Stomach (tissue), 8 donors: ENCODE measurements at regions not wholly inside any gene's neighbourhood (a gene's known extent, or its start where the extent isn't known, plus 50 kb on each side); places are given as distances from the start of the nearest gene placed in this dataset.

Experiments
- DNase-seq, 2 donors: peaks; one replicate each; pipeline versions ENCODE4 v3.0.0 to v3.0.0-alpha.2; 2013 to 2019
- H3K27ac ChIP-seq, 5 donors: fragments of 200-600 bp in 4 of 5; sonication (generic) in 4 of 5; one replicate each; pipeline ENCODE4 v1.5.1; 2013 to 2019; ENCODE audit warnings: mild to moderate bottlenecking in 1 of 5, moderate library complexity in 1 of 5
- H3K27me3 ChIP-seq, 3 donors: fragments of 200-600 bp; sonication (generic); one replicate each; pipeline ENCODE4 v1.5.1; 2017 to 2019; ENCODE audit warnings: mixed run types in 1 of 3
- H3K36me3 ChIP-seq, 4 donors: fragments of 200-600 bp; sonication (generic); 1 replicate in 3 of 4; 2 replicates in 1 of 4; pipeline ENCODE4 v1.5.1; 2016 to 2019
- H3K4me1 ChIP-seq, 4 donors: fragments of 200-600 bp; sonication (generic); one replicate each; pipeline ENCODE4 v1.5.1; 2016 to 2019
- H3K4me3 ChIP-seq, 4 donors: fragments of 200-600 bp; sonication (generic) in 3 of 4; one replicate each; pipeline ENCODE4 v1.5.1; 2016 to 2019; ENCODE audit warnings: mild to moderate bottlenecking in 1 of 4
- H3K9me3 ChIP-seq, 4 donors: fragments of 200-600 bp; sonication (generic); one replicate each; pipeline ENCODE4 v1.5.1; 2016 to 2019
- EP300 ChIP-seq: sonication (generic); formaldehyde crosslinking; IDR thresholded peaks from one replicate; pipeline ENCODE4 v1.6.1; 2017; ENCODE audit warnings: antibody characterized with exemption
- POLR2A ChIP-seq, 4 donors: fragments of 450-650 bp; IDR thresholded peaks; one replicate each; pipeline ENCODE4 v1.6.1; 2016; ENCODE audit warnings: antibody characterized with exemption in 4 of 4, control low read depth in 2 of 4, mild to moderate bottlenecking in 1 of 4, moderate library complexity in 1 of 4
- POLR2AphosphoS5 ChIP-seq, 3 donors: sonication (generic); formaldehyde crosslinking; IDR thresholded peaks; one replicate each; pipeline ENCODE4 v1.6.1; 2016; ENCODE audit warnings: antibody characterized with exemption in 3 of 3
- WGBS, 5 donors: extraction: QIAGEN DNeasy Blood & Tissue Kit in 3 of 5; methylation state at CpG; one replicate each; pipeline versions ENCODE4 v1.1.5 to v1.1.7; 2013 to 2018; 5-methylcytosine and 5-hydroxymethylcytosine counted together
- intact Hi-C: fragments of 100-400 bp; cut with DNase I; formaldehyde crosslinking; loops from one replicate; pipeline ENCODE4 v1.15.1; 2023; ENCODE audit warnings: low total_unique reads
- TF ChIP-seq, protein P1 (sequence below), 7 experiments: fragments of 450-650 bp in 4 of 7; fragments of 200-600 bp in 3 of 7; sonication (generic) in 3 of 7; IDR thresholded peaks; one replicate each; pipeline ENCODE4 v1.5.1; 2016 to 2019; ENCODE audit warnings: antibody characterized with exemption in 7 of 7, control low read depth in 2 of 7, mild to moderate bottlenecking in 1 of 7
- donor health status: healthy with polysubstance abuse.
- donor health status: Bipolar disorder and iron deficiency.
- donor health status: healthy.

DNA sequence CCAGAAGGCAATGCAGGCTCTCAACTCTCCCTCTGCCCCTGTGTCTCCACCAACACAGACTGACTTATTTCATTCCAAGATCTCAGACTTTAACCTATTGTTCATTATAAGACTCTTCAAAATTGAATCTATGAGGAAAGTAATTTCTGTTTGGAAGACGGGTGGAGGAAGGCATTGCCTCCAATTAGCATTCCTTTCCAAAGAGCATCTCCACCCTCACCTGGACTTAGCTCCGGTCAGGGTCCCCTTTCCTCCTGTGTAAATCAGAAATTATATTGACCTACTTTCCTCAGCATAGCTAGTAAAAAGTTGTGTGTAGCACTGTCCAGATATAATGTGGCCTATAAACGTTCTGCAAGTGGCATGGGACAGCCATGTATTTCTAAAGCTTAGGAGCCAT lies 230.4 kb upstream of the ACVR2A start:
- Histone ChIP-seq H3K4me3 (no peak overlapping the region), H3K27me3 (no peaks in the 10 kb centered on the region), H3K4me1 (no peaks in the 10 kb centered on the region), H3K36me3 (no peaks in the 10 kb centered on the region), H3K9me3 (no peaks in the 10 kb centered on the region), H3K27ac (no peak overlapping the region)
- TF ChIP-seq POLR2A (IDR thresholded peaks at IDR 0.05), result no peak
- no peak for TF ChIP-seq POLR2AphosphoS5 (IDR thresholded peaks at IDR 0.05)
- TF ChIP-seq, protein P1, sequence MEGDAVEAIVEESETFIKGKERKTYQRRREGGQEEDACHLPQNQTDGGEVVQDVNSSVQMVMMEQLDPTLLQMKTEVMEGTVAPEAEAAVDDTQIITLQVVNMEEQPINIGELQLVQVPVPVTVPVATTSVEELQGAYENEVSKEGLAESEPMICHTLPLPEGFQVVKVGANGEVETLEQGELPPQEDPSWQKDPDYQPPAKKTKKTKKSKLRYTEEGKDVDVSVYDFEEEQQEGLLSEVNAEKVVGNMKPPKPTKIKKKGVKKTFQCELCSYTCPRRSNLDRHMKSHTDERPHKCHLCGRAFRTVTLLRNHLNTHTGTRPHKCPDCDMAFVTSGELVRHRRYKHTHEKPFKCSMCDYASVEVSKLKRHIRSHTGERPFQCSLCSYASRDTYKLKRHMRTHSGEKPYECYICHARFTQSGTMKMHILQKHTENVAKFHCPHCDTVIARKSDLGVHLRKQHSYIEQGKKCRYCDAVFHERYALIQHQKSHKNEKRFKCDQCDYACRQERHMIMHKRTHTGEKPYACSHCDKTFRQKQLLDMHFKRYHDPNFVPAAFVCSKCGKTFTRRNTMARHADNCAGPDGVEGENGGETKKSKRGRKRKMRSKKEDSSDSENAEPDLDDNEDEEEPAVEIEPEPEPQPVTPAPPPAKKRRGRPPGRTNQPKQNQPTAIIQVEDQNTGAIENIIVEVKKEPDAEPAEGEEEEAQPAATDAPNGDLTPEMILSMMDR (IDR thresholded peaks at IDR 0.05), result no peak
- no peak for TF ChIP-seq EP300
- 49 to 65% (median 60%) methylated on average over 3 of the region's 3 CpGs for WGBS, 5 donors
- intact Hi-C loops, result no loop called here
- DNase-seq, result no peak

DNA sequence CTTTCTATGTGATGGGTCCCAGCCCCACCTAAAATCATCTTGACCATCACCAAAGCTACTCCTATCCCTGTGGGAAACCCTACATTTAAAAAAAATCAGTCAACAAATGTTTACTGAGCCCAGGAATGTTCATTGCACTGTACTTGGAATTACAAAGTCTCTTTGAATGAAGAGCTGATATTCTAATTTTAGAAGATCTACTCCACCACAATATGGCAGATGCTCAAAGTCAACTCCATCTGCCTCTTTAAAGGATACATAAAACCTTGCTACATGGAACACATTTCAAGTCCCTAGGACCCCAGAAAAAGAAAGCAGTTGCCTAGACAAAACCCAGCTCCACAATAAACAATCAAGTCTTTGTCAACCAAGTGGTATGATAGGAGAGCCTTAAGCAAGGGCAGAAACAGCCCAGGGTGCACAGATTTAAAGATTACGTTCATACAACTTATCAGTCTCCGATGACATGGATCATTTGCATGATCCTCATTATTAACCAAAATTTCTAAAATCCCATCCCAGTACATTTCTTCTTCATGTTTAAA lies 234.3 kb upstream of the ACVR2A start:
- WGBS, 5 donors, result 79 to 89% (median 87%) methylated on average over 2 of the region's 2 CpGs
- Histone ChIP-seq H3K27me3 (no peaks in the 10 kb centered on the region), H3K4me1 (no peaks in the 10 kb centered on the region), H3K36me3 (no peaks in the 10 kb centered on the region), H3K4me3 (no peak overlapping the region), H3K9me3 (no peaks in the 10 kb centered on the region), H3K27ac (no peak overlapping the region)
- intact Hi-C loops, result no loop called here
- DNase-seq, result no peak
- TF ChIP-seq POLR2AphosphoS5 (IDR thresholded peaks at IDR 0.05) (no peak), POLR2A (IDR thresholded peaks at IDR 0.05) (no peak), EP300 (no peak)
- TF ChIP-seq, protein P1 (IDR thresholded peaks at IDR 0.05), result no peak

DNA sequence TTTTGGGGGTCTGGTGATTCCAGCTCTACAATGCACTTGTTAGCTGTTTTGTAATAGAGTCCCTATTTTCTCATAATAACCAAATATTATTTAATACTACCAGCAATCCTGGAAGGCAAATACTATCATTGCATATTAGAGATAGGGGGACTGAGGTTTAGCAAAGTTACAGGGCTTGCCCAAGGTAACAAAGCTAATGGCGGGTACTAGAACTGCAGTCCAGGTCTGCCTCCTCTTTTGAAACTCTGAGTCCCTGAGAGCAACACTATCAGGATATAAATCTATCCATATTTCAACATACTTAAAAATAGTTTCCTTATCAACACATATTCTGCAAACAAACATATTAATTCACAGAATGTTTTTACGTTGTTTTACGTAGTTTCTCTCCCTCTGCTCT lies 235.5 kb upstream of the ACVR2A start:
- Histone ChIP-seq H3K27me3 (no peaks in the 10 kb centered on the region), H3K9me3 (no peaks in the 10 kb centered on the region), H3K4me3 (no peak overlapping the region), H3K4me1 (no peaks in the 10 kb centered on the region), H3K27ac (no peak overlapping the region), H3K36me3 (no peaks in the 10 kb centered on the region)
- intact Hi-C loops, result no loop called here
- WGBS, 5 donors, result 86 to 94% (median 94%) methylated on average over 3 of the region's 3 CpGs
- DNase-seq, result no peak
- no peak for TF ChIP-seq POLR2AphosphoS5 (IDR thresholded peaks at IDR 0.05)
- TF ChIP-seq POLR2A (IDR thresholded peaks at IDR 0.05), result no peak
- TF ChIP-seq, protein P1 (IDR thresholded peaks at IDR 0.05), result no peak
- TF ChIP-seq EP300, result no peak

DNA sequence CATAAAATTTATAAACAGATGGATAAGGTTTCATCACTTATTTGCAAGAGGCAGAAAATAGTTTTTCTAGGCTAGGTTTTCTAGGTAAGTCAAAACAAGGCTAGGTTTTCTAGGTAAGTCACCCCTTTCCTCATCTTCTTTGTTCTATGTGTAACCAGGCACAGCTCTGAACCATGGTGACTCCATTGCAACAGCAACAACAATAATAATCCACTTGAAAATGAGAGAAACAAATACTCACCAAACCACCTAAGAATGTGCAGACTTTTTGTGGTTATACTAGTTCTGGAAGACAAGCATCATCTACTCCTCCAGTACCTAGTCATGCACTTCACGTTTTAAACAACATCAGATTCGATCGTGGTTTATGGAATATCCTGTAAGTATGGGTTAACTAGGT lies 237.4 kb upstream of the ACVR2A start:
- Histone ChIP-seq H3K27ac (no peak overlapping the region), H3K27me3 (no peaks in the 10 kb centered on the region), H3K36me3 (no peaks in the 10 kb centered on the region), H3K9me3 (no peaks in the 10 kb centered on the region), H3K4me1 (no peaks in the 10 kb centered on the region), H3K4me3 (no peak overlapping the region)
- WGBS, 5 donors, result 89 to 97% (median 92%) methylated on average over 3 of the region's 3 CpGs
- intact Hi-C loops, result no loop called here
- TF ChIP-seq POLR2AphosphoS5 (IDR thresholded peaks at IDR 0.05) (no peak), EP300 (no peak), POLR2A (IDR thresholded peaks at IDR 0.05) (no peak)
- TF ChIP-seq, protein P1 (IDR thresholded peaks at IDR 0.05), result no peak
- no peak for DNase-seq
